Endothelial cell of umbilical vein (primary cell): ENCODE measurements at regions not wholly inside any gene's neighbourhood (a gene's known extent, or its start where the extent isn't known, plus 50 kb on each side); places are given as distances from the start of the nearest gene placed in this dataset.

ENCODE experiments used
- BruUV-seq: library from RNA; stranded (reverse); fragments of 400-500 nt; replicated peaks from 2 replicates; lab custom pipeline; 2021; lab: Mats Ljungman, UMichigan
- CTCF ChIA-PET: fragments of 300-600, 350-600 bp; sonication (Branson Sonifier 250); formaldehyde crosslinking; loops from one replicate; lab custom pipeline; 2021; ENCODE audit warnings: antibody characterized with exemption, inconsistent platforms; lab: Charles Lee
- POLR2A ChIA-PET: fragments of 300-600, 350-600 bp; sonication (Branson Sonifier 250); formaldehyde crosslinking; loops from one replicate; lab custom pipeline; 2021; ENCODE audit warnings: antibody characterized with exemption, inconsistent platforms; lab: Charles Lee
- DNase-seq: peaks from one replicate; pipeline ENCODE4 v3.0.0-alpha.2; 2011; ENCODE audit warnings: low read depth, low spot score
- FAIRE-seq: peaks from 2 replicates; lab custom pipeline; 2011; peaks lifted over from hg19 to GRCh38; lab: Jason Lieb, UNC
- H2AFZ ChIP-seq: 2 replicates; pipeline ENCODE4 v1.6.0; 2012; ENCODE audit warnings: low read depth, low read length, control low read depth, inconsistent platforms
- H3K27ac ChIP-seq: 2 replicates; pipeline ENCODE4 v1.5.1; 2011; ENCODE audit warnings: low read depth, mild to moderate bottlenecking, control low read depth, low read length, moderate library complexity; ENCODE audit not compliant: insufficient read depth
- H3K27me3 ChIP-seq, 2 experiments: 2 replicates each; pipeline versions ENCODE4 v1.6.0 to v1.6.1; 2011; ENCODE audit warnings: low read length in 2 of 2, mixed read lengths in 1 of 2; ENCODE audit not compliant: control insufficient read depth in 2 of 2, insufficient read depth in 2 of 2
- H3K36me3 ChIP-seq, 2 experiments: 2 replicates in 1 of 2; 3 replicates in 1 of 2; pipeline ENCODE4 v1.5.1; 2011; ENCODE audit warnings: low read length in 2 of 2, mild to moderate bottlenecking in 1 of 2, moderate library complexity in 1 of 2; ENCODE audit not compliant: control insufficient read depth in 2 of 2, insufficient read depth in 2 of 2; ENCODE audit errors: extremely low read depth in 1 of 2
- H3K4me1 ChIP-seq: 3 replicates; pipeline ENCODE4 v1.5.1; 2011; ENCODE audit warnings: mild to moderate bottlenecking, low read length; ENCODE audit not compliant: control insufficient read depth, insufficient read depth; ENCODE audit errors: extremely low read depth
- H3K4me2 ChIP-seq: 2 replicates; pipeline ENCODE4 v1.6.1; 2011; ENCODE audit warnings: low read length, control low read depth, mixed read lengths; ENCODE audit not compliant: insufficient read depth
- H3K4me3 ChIP-seq, 3 experiments: fragments of 200-600 bp in 1 of 3; sonication (generic), shearing (Covaris generic) in 1 of 3; replicated peaks in 1 of 3; 2 replicates each; pipeline ENCODE4 v1.5.1; 2011 to 2016; ENCODE audit warnings: control low read depth in 3 of 3, low read length in 3 of 3, mild to moderate bottlenecking in 2 of 3, inconsistent platforms in 1 of 3, low read depth in 1 of 3, moderate library complexity in 1 of 3; ENCODE audit not compliant: insufficient read depth in 1 of 3
- H3K79me2 ChIP-seq: 2 replicates; pipeline ENCODE4 v1.6.0; 2012; ENCODE audit warnings: low read length, inconsistent platforms; ENCODE audit not compliant: control insufficient read depth, insufficient read depth
- H3K9ac ChIP-seq: replicated peaks from 2 replicates; pipeline ENCODE3; 2011; ENCODE audit warnings: low read length, control low read depth; ENCODE audit not compliant: insufficient read depth; ENCODE audit errors: extremely low read depth
- H3K9me1 ChIP-seq: replicated peaks from 3 replicates; pipeline ENCODE4 v1.6.0; 2011; ENCODE audit warnings: mild to moderate bottlenecking, low read length; ENCODE audit not compliant: control insufficient read depth, insufficient read depth; ENCODE audit errors: extremely low read depth
- H3K9me3 ChIP-seq: replicated peaks from 2 replicates; pipeline ENCODE4 v1.5.1; 2012; ENCODE audit warnings: low read length, inconsistent platforms; ENCODE audit not compliant: control insufficient read depth, insufficient read depth
- H4K20me1 ChIP-seq: replicated peaks from 2 replicates; pipeline ENCODE3; 2011; ENCODE audit warnings: mild to moderate bottlenecking, low read length; ENCODE audit not compliant: control insufficient read depth, insufficient read depth; ENCODE audit errors: extremely low read depth
- CTCF ChIP-seq, 2 donors: IDR thresholded peaks; 1 replicate in 1 of 2; 2 replicates in 1 of 2; pipeline ENCODE4 v1.5.1; 2011; ENCODE audit warnings: low read length in 2 of 2, mild to moderate bottlenecking in 2 of 2, moderate library complexity in 2 of 2, control low read depth in 1 of 2, inconsistent platforms in 1 of 2, low read depth in 1 of 2; ENCODE audit not compliant: insufficient read depth in 1 of 2; ENCODE audit errors: extremely low read depth in 1 of 2
- EZH2 ChIP-seq: IDR thresholded peaks from 2 replicates; pipeline ENCODE4 v1.6.1; 2012; ENCODE audit warnings: borderline replicate concordance, low read depth, mild to moderate bottlenecking, moderate library complexity, low read length, inconsistent platforms; ENCODE audit not compliant: severe bottlenecking
- FOS ChIP-seq: IDR thresholded peaks from 2 replicates; pipeline ENCODE4 v1.6.1; 2011; ENCODE audit warnings: mild to moderate bottlenecking, low read length, moderate library complexity, borderline replicate concordance; ENCODE audit not compliant: insufficient read depth
- GATA2 ChIP-seq: IDR thresholded peaks from 2 replicates; pipeline ENCODE4 v1.7.0; 2011; ENCODE audit warnings: low read depth, mild to moderate bottlenecking, moderate library complexity, mixed read lengths, low read length; ENCODE audit not compliant: insufficient read length, insufficient read depth
- JUN ChIP-seq: IDR thresholded peaks from 2 replicates; pipeline ENCODE4 v1.6.1; 2011; ENCODE audit warnings: borderline replicate concordance, low read depth; ENCODE audit not compliant: insufficient read length, insufficient read depth
- MAX ChIP-seq: IDR thresholded peaks from 2 replicates; pipeline ENCODE4 v1.6.1; 2011; ENCODE audit not compliant: insufficient read depth, insufficient read length
- MYC ChIP-seq: IDR thresholded peaks from one replicate; pipeline ENCODE4 v1.6.1; 2011; ENCODE audit warnings: mild to moderate bottlenecking, low read depth, low read length
- POLR2A ChIP-seq: IDR thresholded peaks from 2 replicates; pipeline ENCODE4 v1.6.1; 2012; ENCODE audit warnings: low read depth, mild to moderate bottlenecking, control low read depth, low read length
- POLR2AphosphoS5 ChIP-seq: IDR thresholded peaks from 2 replicates; pipeline ENCODE4 v1.6.1; 2012; ENCODE audit warnings: low read depth, mild to moderate bottlenecking, control low read depth, low read length, moderate library complexity; ENCODE audit not compliant: insufficient read depth
- dilution Hi-C: fragments of 300-500 bp; cut with MboI; formaldehyde crosslinking; loops from one replicate; pipeline ENCODE4 v1.15.0; 2019; ENCODE audit warnings: low sequenced_read_pairs; ENCODE audit not compliant: extremely low pct_ligation_motif_present
- intact Hi-C: fragments of 100-400 bp; cut with micrococcal nuclease; formaldehyde crosslinking; loops from one replicate; pipeline ENCODE4 v1.10.0; 2022

GRCh38 chr6:100212131-100212530 lies 218.1 kb upstream of the MCHR2 start:
- ChIA-PET CTCF (interaction anchor here (0.9 kb wide), 1 partner anchor 9 kb away, joined by 3 read pairs; no protein-coding TSS in a partner anchor), POLR2A (no interaction called here)
- Histone ChIP-seq H4K20me1 (no peaks in the 10 kb centered on the region), H3K4me3 (no peak overlapping the region), H2AFZ (no peak overlapping the region), H3K4me1 (peaks cover 4% of the 10 kb centered on the region), H3K79me2 (no peaks in the 10 kb centered on the region), H3K9me3 (no peaks in the 10 kb centered on the region), H3K4me2 (no peak overlapping the region), H3K27ac (no peak overlapping the region), H3K9ac (no peak overlapping the region), H3K36me3 (no peaks in the 10 kb centered on the region), H3K27me3 (no peaks in the 10 kb centered on the region), H3K9me1 (no peaks in the 10 kb centered on the region)
- intact Hi-C loops (no loop called here), dilution Hi-C loops (no loop called here)
- no TSS peak for BruUV-seq
- no peak for DNase-seq
- TF ChIP-seq JUN = no peak
- TF ChIP-seq CTCF (IDR thresholded peaks at IDR 0.05; ENCODE audit: extremely low read depth in 1 of 2, insufficient read depth in 1 of 2, low read depth in 1 of 2, low read length in 2 of 2) = no peak
- no peak for TF ChIP-seq EZH2
- no peak for TF ChIP-seq MYC
- no peak for TF ChIP-seq POLR2AphosphoS5
- TF ChIP-seq POLR2A = no peak
- no peak for TF ChIP-seq MAX
- TF ChIP-seq GATA2 = no peak
- no peak for TF ChIP-seq FOS
- FAIRE-seq = no peak
